ENCODE measurements at regions not wholly inside any gene's neighbourhood (a gene's known extent, or its start where the extent isn't known, plus 50 kb on each side); places are given as distances from the start of the nearest gene placed in this dataset.

GRCh38 chr11:19460718-19461405 is 220.1 kb upstream of the E2F8 start:
- no peak for DNase-seq

GRCh38 chr11:19459240-19459639 is 218.5 kb upstream of the E2F8 start:
- DNase-seq, result no peak

- no peak for DNase-seq
Observed at GRCh38 chr11:19458721-19459120, 218.0 kb upstream of the E2F8 start.

- no peak for DNase-seq
Observed at GRCh38 chr11:19458231-19458630, 217.5 kb upstream of the E2F8 start.

- DNase-seq, result no peak
Observed at GRCh38 chr11:19455731-19456130, 215.0 kb upstream of the E2F8 start.

DNA sequence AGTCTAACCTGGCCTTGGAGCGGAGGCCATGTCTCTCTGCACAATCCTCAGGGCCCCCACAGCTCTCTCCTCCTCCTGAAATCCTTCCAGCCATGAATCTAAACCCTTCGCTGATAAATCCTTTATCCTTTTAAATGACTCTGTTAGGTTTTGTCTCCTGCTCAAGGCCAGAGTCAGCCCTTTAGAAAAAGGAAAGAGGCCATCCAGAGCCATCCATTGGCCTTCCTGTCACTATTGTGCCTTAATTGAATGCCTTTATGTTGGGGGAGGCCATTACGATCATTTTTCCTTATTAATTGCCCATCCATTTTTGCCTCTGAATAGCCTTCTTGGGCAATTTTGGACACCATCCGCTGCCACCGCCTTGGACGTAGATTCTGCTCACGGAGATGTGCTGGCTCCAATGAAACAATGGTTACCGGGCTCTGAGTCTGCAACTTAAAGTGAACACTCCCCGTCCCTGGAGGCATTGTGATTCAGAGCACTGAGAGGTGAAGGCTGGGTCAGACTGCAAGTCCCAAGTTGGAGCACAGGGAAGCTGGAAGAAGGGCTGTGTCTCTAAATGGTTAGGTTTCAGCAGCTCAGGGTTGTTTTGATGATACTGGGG is 213.0 kb upstream of the E2F8 start:
- no peak for DNase-seq

DNA sequence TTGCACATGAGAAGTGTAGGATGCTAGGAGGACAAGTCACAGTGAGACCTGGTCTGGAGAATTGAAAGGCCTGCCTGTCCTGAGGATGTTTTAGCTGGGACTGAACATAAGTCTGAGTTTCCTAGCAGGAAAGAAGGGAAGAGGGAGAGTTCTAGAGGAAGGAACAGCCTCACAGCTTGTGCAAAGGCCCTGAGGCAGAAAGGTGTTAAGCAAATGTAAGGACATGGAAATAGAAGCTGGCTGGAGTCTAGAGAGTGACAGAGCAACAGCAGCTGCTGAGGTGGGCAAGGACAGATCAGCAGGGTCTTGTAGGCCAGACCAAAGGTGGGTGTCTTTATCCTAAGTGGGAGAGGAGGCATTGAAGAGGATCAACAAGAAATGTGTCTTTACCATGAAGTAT is 210.9 kb upstream of the E2F8 start:
- no peak for DNase-seq

- DNase-seq, result no peak
Observed at GRCh38 chr11:19450282-19450681, 209.5 kb upstream of the E2F8 start.

- no peak for DNase-seq
Observed at GRCh38 chr11:19448651-19449050, 207.9 kb upstream of the E2F8 start.

DNA sequence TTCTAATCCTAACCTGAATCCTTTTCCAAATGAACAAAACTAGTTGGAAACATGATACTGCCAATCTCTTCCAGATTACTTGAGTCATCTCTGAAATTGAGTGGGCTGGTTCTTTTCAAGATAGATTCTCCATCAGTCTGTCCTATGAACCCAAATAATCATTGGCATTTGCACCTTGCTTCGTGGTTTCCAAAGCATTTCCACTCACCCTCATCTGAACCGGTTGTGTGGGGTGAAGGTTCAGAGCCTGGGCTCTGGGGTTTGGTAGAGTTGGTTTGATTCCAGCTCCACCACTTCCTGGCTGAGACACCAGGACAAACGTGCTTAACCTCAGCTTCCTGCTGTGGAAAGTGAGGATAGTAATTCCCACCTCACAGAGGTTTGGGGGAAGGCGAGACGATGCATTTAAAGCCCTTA is 206.4 kb upstream of the E2F8 start:
- DNase-seq, result no peak

- DNase-seq, result no peak
Observed at GRCh38 chr11:19445771-19446170, 205.0 kb upstream of the E2F8 start.

GRCh38 chr11:19444231-19444630 is 203.5 kb upstream of the E2F8 start:
- no peak for DNase-seq

DNA sequence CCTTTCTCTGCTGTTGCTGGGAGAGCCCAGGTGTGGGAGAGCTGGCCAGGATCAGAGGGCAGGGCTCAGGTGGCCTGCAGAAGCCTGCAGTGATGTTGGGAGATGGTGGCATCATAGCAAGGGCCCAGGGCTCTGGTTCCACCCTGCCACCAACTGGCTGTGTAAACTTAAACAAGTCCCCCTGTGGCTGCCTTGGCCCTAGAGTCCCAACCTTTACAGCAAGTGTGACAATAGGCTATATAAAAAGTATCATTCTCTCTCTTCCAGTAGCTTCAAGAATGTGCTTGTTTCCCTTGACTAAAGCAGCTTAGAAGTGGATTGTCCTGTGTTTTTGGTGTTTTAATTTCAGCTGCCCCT is 201.8 kb upstream of the E2F8 start:
- no peak for DNase-seq

GRCh38 chr11:19441752-19442553 is 201.2 kb upstream of the E2F8 start:
- no peak for DNase-seq

DNA sequence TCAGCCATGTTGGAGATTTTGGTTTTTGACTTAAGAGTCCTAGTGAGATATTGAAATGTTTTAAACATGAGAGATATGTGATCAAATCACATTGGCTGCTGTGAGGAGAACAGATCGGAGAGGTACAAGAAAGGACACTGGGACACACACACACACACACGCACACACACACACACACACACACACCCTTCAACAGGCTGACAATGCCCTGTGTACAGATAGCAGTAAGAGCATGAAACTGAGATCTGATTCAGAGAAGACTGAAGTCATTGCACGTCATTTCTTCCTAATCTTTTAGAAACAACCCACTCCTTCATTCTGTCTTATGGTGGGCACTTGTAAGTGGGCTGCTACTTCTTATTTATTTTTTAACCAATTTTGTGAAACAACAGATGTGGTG is 200.5 kb upstream of the E2F8 start:
- DNase-seq, result no peak

DNA sequence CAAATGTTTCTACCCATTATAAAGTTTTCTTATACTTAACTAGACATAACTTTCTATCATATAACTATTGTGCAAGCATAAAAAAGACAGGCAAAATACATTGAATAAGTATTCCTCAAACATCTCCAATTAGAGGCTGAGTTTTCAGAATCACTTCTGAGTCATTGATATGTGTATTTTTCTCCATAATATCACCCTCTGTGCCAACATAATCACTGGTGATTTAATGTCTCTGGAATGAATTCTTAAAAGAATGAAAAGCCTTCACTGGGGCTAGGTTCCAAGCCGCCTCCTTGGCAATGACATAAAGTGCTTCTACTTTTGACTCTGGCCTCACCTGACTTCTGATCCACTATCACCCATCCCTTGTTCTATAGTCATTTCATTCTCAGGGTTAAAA is 197.0 kb upstream of the E2F8 start:
- DNase-seq, result no peak

GRCh38 chr11:19436932-19437331 is 196.2 kb upstream of the E2F8 start:
- no peak for DNase-seq

DNA sequence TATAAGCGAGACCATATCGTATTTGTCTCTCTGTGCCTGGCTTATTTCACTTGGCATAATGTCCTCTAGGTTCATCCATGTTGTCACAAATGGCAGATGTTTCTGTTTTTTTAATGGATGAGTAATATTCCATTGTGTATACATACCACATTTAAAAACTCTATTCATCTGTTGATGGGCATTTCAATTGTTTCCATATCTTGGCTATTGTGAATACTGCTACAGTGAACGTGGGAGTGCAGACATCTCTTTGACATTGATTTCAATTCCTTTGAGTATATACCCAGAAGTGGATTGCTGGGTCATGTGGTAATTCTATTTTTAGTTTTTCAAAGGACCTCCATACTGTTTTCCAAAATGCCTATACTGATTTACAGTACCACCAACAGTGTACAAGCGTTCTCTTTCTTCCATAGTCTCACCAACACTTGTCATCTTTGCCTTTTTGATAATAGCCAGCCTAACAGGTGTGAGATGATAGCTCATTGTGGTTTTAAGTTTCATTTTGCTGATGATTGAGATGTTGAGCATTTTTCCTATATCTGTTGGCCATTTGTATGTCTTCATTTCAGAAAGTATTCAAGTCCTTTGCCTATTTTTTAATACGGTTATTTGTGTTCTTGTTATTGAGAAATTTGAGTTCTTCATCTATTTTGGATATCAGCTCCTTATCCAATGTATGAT is 194.7 kb upstream of the E2F8 start:
- DNase-seq, result no peak

DNA sequence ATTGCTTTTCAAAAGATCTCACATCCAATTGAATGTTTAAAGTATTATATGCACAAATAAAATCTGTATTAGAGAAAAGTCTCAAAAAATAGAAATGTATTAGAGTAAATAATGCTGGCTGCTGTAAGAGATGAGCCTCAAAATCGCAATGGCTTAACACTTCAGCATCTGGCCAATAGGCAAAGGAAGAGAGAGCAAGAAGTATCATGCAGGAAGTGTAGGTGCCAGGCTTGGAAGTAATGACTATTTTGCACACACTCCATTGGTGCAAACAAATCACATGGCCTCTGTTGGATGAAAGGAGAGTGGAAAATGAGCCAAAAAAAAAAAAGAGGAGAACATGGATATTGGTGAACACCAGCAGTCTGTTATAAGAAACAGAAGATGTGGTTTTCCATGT is 193.0 kb upstream of the E2F8 start:
- no peak for DNase-seq

GRCh38 chr11:19433367-19433766 is 192.6 kb upstream of the E2F8 start:
- no peak for DNase-seq

GRCh38 chr11:19432370-19433061 is 191.8 kb upstream of the E2F8 start:
- no peak for DNase-seq

DNA sequence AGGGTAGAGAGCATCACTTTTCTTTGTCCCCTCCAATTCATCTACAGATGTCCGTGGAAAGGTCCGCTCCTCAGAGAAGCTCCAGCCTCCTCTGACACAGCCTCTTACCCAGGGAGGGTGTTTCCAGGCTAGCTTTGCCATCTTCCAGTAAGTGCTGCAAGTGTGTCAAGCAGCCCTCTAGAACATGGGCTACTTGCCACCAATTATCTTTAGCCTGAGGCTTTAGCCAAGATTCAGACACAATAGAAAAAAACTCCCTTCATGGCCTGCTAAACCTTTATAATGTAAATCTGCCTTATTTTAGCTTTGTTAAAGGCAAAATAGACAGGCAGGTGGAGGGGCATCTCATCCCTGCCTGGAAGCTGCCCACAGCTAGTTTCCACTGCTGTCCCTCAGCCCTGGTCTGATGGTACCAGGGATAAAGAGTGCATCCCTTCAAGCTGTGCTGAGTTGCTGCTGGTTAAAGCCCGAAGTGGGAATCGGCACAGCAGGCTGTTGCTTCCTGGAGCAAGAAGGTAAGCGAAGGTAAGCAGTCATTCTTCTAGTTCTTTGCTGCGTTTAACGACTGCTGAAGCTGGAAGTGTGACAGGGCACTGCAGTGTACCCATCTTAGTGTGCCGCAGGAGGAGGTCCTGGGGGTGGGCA is 190.1 kb upstream of the E2F8 start:
- DNase-seq, result no peak

- no peak for DNase-seq
Observed at GRCh38 chr11:19430346-19430745, 189.6 kb upstream of the E2F8 start.
